H9 (cell line): ENCODE measurements at regions not wholly inside any gene's neighbourhood (a gene's known extent, or its start where the extent isn't known, plus 50 kb on each side); places are given as distances from the start of the nearest gene placed in this dataset.

Source experiments
- DNase-seq: peaks from one replicate; pipeline ENCODE4 v3.0.0-alpha.2; 2017
- H2AFZ ChIP-seq: one replicate; pipeline ENCODE4 v1.6.1; 2013; ENCODE audit warnings: mild to moderate bottlenecking, low read length, control low read depth, moderate library complexity
- H2AK5ac ChIP-seq: 2 replicates; pipeline ENCODE4 v1.6.1; 2013; ENCODE audit warnings: low read length, control low read depth, mixed read lengths; ENCODE audit not compliant: insufficient read length
- H2BK120ac ChIP-seq: one replicate; pipeline ENCODE4 v1.6.1; 2013; ENCODE audit warnings: low read depth, mild to moderate bottlenecking, low read length, control low read depth, inconsistent platforms; ENCODE audit not compliant: poor library complexity, severe bottlenecking
- H2BK12ac ChIP-seq: 2 replicates; pipeline ENCODE4 v1.6.1; 2013; ENCODE audit warnings: low read length, control low read depth, mixed read lengths, low read depth; ENCODE audit not compliant: insufficient read length
- H2BK15ac ChIP-seq: 2 replicates; pipeline ENCODE4 v1.6.1; 2013; ENCODE audit warnings: low read depth, low read length, control low read depth
- H2BK20ac ChIP-seq: one replicate; pipeline ENCODE4 v1.6.1; 2013; ENCODE audit warnings: low read depth, mild to moderate bottlenecking, low read length, control low read depth, inconsistent platforms; ENCODE audit not compliant: poor library complexity, severe bottlenecking
- H2BK5ac ChIP-seq: 2 replicates; pipeline ENCODE4 v1.6.1; 2013; ENCODE audit warnings: low read length, control low read depth, mixed read lengths; ENCODE audit not compliant: insufficient read length
- H3K14ac ChIP-seq: 2 replicates; pipeline ENCODE4 v1.6.1; 2013; ENCODE audit warnings: low read length, control low read depth; ENCODE audit not compliant: insufficient read depth
- H3K18ac ChIP-seq: 2 replicates; pipeline ENCODE4 v1.6.1; 2013; ENCODE audit warnings: low read depth, mild to moderate bottlenecking, mixed read lengths, low read length, control low read depth; ENCODE audit not compliant: insufficient read length
- H3K23ac ChIP-seq: 2 replicates; pipeline ENCODE4 v1.6.1; 2013; ENCODE audit warnings: low read length, control low read depth, mixed read lengths, low read depth; ENCODE audit not compliant: insufficient read length
- H3K23me2 ChIP-seq: 2 replicates; pipeline ENCODE4 v1.6.1; 2013; ENCODE audit warnings: low read depth, mild to moderate bottlenecking, mixed read lengths, low read length, control low read depth; ENCODE audit not compliant: insufficient read length, poor library complexity, severe bottlenecking
- H3K27ac ChIP-seq: 2 replicates; pipeline ENCODE4 v1.5.1; 2013; ENCODE audit warnings: low read length, control low read depth, mixed read lengths, low read depth; ENCODE audit not compliant: insufficient read length
- H3K27me3 ChIP-seq: 2 replicates; pipeline ENCODE4 v1.6.1; 2013; ENCODE audit warnings: low read length, control low read depth, inconsistent platforms; ENCODE audit not compliant: insufficient read depth
- H3K4ac ChIP-seq: 2 replicates; pipeline ENCODE4 v1.6.1; 2013; ENCODE audit warnings: low read depth, mild to moderate bottlenecking, control low read depth, inconsistent platforms, low read length, moderate library complexity
- H3K4me1 ChIP-seq: 2 replicates; pipeline ENCODE4 v1.6.1; 2013; ENCODE audit warnings: low read length, control low read depth, inconsistent platforms; ENCODE audit not compliant: insufficient read depth
- H3K4me2 ChIP-seq: 2 replicates; pipeline ENCODE4 v1.6.1; 2013; ENCODE audit warnings: low read length, control low read depth, mixed read lengths; ENCODE audit not compliant: insufficient read length, insufficient read depth
- H3K56ac ChIP-seq: 2 replicates; pipeline ENCODE4 v1.6.1; 2013; ENCODE audit warnings: low read depth, mild to moderate bottlenecking, mixed read lengths, low read length, control low read depth; ENCODE audit not compliant: insufficient read length
- H3K79me1 ChIP-seq: 2 replicates; pipeline ENCODE4 v1.6.1; 2013; ENCODE audit warnings: low read depth, mild to moderate bottlenecking, moderate library complexity, low read length, control low read depth, inconsistent platforms; ENCODE audit not compliant: insufficient read depth, poor library complexity, severe bottlenecking
- H3K79me2 ChIP-seq: 2 replicates; pipeline ENCODE4 v1.6.1; 2013; ENCODE audit warnings: low read length, control low read depth, inconsistent platforms; ENCODE audit not compliant: insufficient read depth
- H3K9ac ChIP-seq: 2 replicates; pipeline ENCODE4 v1.6.1; 2013; ENCODE audit warnings: low read length, control low read depth, mixed read lengths; ENCODE audit not compliant: insufficient read length; ENCODE audit errors: extremely low read depth
- H3K9me3 ChIP-seq: one replicate; pipeline ENCODE4 v1.6.1; 2013; ENCODE audit warnings: low read depth, low read length, inconsistent platforms; ENCODE audit not compliant: control insufficient read depth
- H3T11ph ChIP-seq: one replicate; pipeline ENCODE4 v1.6.1; 2013; ENCODE audit warnings: mild to moderate bottlenecking, low read length, control low read depth, inconsistent platforms
- H4K20me1 ChIP-seq: one replicate; pipeline ENCODE4 v1.6.1; 2013; ENCODE audit not compliant: control insufficient read depth, insufficient read length, insufficient read depth
- H4K5ac ChIP-seq: 2 replicates; pipeline ENCODE4 v1.6.1; 2013; ENCODE audit warnings: low read depth, mild to moderate bottlenecking, mixed read lengths, low read length, control low read depth; ENCODE audit not compliant: insufficient read length
- H4K8ac ChIP-seq: replicated peaks from 2 replicates; pipeline ENCODE4 v1.6.1; 2013; ENCODE audit warnings: low read length, control low read depth, mixed read lengths, low read depth; ENCODE audit not compliant: insufficient read length
- H4K91ac ChIP-seq: 2 replicates; pipeline ENCODE4 v1.6.1; 2013; ENCODE audit warnings: low read depth, mild to moderate bottlenecking, moderate library complexity, mixed read lengths, low read length, control low read depth; ENCODE audit not compliant: insufficient read length
- H3K27ac Mint-ChIP-seq, 3 experiments: 2 replicates in 2 of 3; 3 replicates in 1 of 3; pipeline ENCODE4 v1.8.0; 2020 to 2021; ENCODE audit warnings: mixed read lengths in 3 of 3, mild to moderate bottlenecking in 1 of 3, moderate library complexity in 1 of 3
- H3K27me3 Mint-ChIP-seq: 2 replicates; pipeline ENCODE4 v1.8.0; 2021; ENCODE audit warnings: low read depth, mild to moderate bottlenecking, moderate library complexity, mixed read lengths
- H3K36me3 Mint-ChIP-seq, 3 experiments: 2 replicates in 2 of 3; 3 replicates in 1 of 3; pipeline ENCODE4 v1.8.0; 2020 to 2021; ENCODE audit warnings: low read depth in 3 of 3, mixed read lengths in 3 of 3; ENCODE audit not compliant: insufficient read depth in 1 of 3
- H3K4me1 Mint-ChIP-seq, 2 experiments: 2 replicates each; pipeline ENCODE4 v1.8.0; 2020; ENCODE audit warnings: mixed read lengths in 2 of 2
- H3K4me3 Mint-ChIP-seq, 2 experiments: 2 replicates in 1 of 2; 3 replicates in 1 of 2; pipeline ENCODE4 v1.8.0; 2020 to 2021; ENCODE audit warnings: mild to moderate bottlenecking in 2 of 2, mixed read lengths in 2 of 2, moderate library complexity in 1 of 2
- H3K9me3 Mint-ChIP-seq, 2 experiments: 2 replicates in 1 of 2; 3 replicates in 1 of 2; pipeline ENCODE4 v1.8.0; 2020; ENCODE audit warnings: mild to moderate bottlenecking in 2 of 2, mixed read lengths in 2 of 2, moderate library complexity in 1 of 2
- WGBS: extraction: QIAGEN DNeasy Blood & Tissue Kit; methylation state at CpG from one replicate; pipeline ENCODE4 v1.1.7; 2013; ENCODE audit warnings: missing lambda C conversion rate, low lambda C conversion rate, mixed read lengths; ENCODE audit not compliant: insufficient read length; ENCODE audit errors: extremely low coverage; 5-methylcytosine and 5-hydroxymethylcytosine counted together
- TF ChIP-seq, protein P1 (sequence below): fragments of 200-600 bp; sonication (generic); conservative IDR thresholded peaks from 3 replicates; pipeline ENCODE4 v1.8.0; 2021; ENCODE audit warnings: antibody characterized with exemption, mild to moderate bottlenecking

DNA sequence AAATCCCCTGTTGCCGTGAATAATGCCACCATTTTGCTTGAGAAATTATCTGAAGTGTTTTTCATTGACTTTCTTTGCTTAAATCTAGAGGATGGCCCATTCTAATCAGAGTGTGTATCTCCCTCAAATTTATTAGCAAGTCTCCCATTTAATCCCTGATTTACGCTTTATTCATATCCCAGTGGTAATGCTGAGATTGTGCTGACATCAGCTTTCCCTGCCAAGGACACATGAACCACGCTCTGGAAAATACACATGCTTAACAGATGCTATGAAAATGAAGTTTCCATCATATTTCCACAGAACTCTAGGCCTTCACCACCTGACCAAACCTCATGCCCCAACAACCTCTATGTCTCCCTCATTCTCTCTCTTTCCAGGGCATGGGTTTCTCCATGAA lies 545.4 kb downstream of the TUSC7 start:
- no peak overlapping the region for H2BK15ac ChIP-seq
- no peak overlapping the region for H2AK5ac ChIP-seq
- H3K4me1 Mint-ChIP-seq = peaks cover 0 to 3% of the 10 kb centered on the region in 2 experiments; a peak in 1 of 4 replicates
- no peaks in the 10 kb centered on the region for H3K36me3 Mint-ChIP-seq
- H3K4me3 Mint-ChIP-seq = no peak overlapping the region
- no peak overlapping the region for H2AFZ ChIP-seq
- no peak overlapping the region for H3T11ph ChIP-seq
- H3K9ac ChIP-seq = no peak overlapping the region
- H2BK12ac ChIP-seq = no peak overlapping the region
- no peak overlapping the region for H3K27ac ChIP-seq
- H3K79me1 ChIP-seq = no peaks in the 10 kb centered on the region
- no peaks in the 10 kb centered on the region for H4K20me1 ChIP-seq
- no peak overlapping the region for H3K4me2 ChIP-seq
- no peak overlapping the region for H3K56ac ChIP-seq
- H3K79me2 ChIP-seq = no peaks in the 10 kb centered on the region
- H3K4me1 ChIP-seq = no peaks in the 10 kb centered on the region
- H2BK120ac ChIP-seq = no peak overlapping the region
- no peak overlapping the region for H3K4ac ChIP-seq
- H3K9me3 ChIP-seq = no peaks in the 10 kb centered on the region
- no peaks in the 10 kb centered on the region for H3K23me2 ChIP-seq
- H4K91ac ChIP-seq = no peak overlapping the region
- no peak overlapping the region for H3K23ac ChIP-seq
- no peak overlapping the region for H3K27ac Mint-ChIP-seq
- H3K27me3 ChIP-seq = no peaks in the 10 kb centered on the region
- H2BK20ac ChIP-seq = no peak overlapping the region
- H4K5ac ChIP-seq = no peak overlapping the region
- no peak overlapping the region for H3K18ac ChIP-seq
- no peak overlapping the region for H4K8ac ChIP-seq
- H3K9me3 Mint-ChIP-seq = no peaks in the 10 kb centered on the region
- DNase-seq = no peak
- no CpG with 5 or more reads among the region's 3 CpGs for whole genome bisulfite sequencing
- H2BK5ac ChIP-seq = no peak overlapping the region
- H3K27me3 Mint-ChIP-seq = no peaks in the 10 kb centered on the region
- TF ChIP-seq, protein P1, sequence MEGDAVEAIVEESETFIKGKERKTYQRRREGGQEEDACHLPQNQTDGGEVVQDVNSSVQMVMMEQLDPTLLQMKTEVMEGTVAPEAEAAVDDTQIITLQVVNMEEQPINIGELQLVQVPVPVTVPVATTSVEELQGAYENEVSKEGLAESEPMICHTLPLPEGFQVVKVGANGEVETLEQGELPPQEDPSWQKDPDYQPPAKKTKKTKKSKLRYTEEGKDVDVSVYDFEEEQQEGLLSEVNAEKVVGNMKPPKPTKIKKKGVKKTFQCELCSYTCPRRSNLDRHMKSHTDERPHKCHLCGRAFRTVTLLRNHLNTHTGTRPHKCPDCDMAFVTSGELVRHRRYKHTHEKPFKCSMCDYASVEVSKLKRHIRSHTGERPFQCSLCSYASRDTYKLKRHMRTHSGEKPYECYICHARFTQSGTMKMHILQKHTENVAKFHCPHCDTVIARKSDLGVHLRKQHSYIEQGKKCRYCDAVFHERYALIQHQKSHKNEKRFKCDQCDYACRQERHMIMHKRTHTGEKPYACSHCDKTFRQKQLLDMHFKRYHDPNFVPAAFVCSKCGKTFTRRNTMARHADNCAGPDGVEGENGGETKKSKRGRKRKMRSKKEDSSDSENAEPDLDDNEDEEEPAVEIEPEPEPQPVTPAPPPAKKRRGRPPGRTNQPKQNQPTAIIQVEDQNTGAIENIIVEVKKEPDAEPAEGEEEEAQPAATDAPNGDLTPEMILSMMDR = no peak
- H3K14ac ChIP-seq = no peak overlapping the region
